ENCODE measurements at regions not wholly inside any gene's neighbourhood (a gene's known extent, or its start where the extent isn't known, plus 50 kb on each side); places are given as distances from the start of the nearest gene placed in this dataset.

DNA sequence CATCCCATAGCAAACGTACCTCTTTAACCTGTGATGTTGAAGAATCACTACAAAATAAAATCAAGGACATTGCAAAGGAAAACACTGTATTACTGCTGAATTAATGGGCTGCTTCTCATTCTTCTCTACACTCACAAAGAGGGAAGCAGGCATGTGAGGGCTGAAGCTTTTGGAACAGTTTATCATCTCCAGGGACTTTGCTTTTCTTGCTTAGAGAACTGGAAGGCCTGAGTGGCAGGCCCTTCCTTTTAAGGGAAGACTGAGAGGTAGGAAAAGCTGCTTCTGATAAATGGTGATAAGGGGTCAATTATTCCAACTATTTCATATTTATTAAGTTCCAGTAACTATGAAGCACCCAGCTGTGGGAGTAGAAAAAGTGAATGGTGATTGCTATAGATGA lies 649.6 kb downstream of the NTRK3 start:
- Histone ChIP-seq H3K36me3 (replicated peaks; ENCODE audit: low read depth, low read length) (no peaks in the 10 kb centered on the region), H3K27ac (ENCODE audit: low read length) (no peak overlapping the region), H3K9me3 (ENCODE audit: insufficient read depth, low read length) (no peaks in the 10 kb centered on the region), H3K4me3 (ENCODE audit: low read length) (no peak overlapping the region), H3K9ac (ENCODE audit: low read length) (no peak overlapping the region), H2AFZ (ENCODE audit: low read depth, low read length) (no peak overlapping the region), H3K4me2 (ENCODE audit: low read length) (no peak overlapping the region), H4K20me1 (ENCODE audit: insufficient read depth, low read length) (no peaks in the 10 kb centered on the region), H3K27me3 (ENCODE audit: low read depth, low read length) (no peaks in the 10 kb centered on the region), H3K4me1 (ENCODE audit: low read length) (no peaks in the 10 kb centered on the region), H3K79me2 (ENCODE audit: low read length) (no peaks in the 10 kb centered on the region)
- TF ChIP-seq EZH2phosphoT487 (IDR thresholded peaks at IDR 0.05; ENCODE audit: low read depth) = no peak
- TF ChIP-seq, protein P1, sequence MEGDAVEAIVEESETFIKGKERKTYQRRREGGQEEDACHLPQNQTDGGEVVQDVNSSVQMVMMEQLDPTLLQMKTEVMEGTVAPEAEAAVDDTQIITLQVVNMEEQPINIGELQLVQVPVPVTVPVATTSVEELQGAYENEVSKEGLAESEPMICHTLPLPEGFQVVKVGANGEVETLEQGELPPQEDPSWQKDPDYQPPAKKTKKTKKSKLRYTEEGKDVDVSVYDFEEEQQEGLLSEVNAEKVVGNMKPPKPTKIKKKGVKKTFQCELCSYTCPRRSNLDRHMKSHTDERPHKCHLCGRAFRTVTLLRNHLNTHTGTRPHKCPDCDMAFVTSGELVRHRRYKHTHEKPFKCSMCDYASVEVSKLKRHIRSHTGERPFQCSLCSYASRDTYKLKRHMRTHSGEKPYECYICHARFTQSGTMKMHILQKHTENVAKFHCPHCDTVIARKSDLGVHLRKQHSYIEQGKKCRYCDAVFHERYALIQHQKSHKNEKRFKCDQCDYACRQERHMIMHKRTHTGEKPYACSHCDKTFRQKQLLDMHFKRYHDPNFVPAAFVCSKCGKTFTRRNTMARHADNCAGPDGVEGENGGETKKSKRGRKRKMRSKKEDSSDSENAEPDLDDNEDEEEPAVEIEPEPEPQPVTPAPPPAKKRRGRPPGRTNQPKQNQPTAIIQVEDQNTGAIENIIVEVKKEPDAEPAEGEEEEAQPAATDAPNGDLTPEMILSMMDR (IDR thresholded peaks at IDR 0.05; ENCODE audit: low read depth, low read length) = no peak

GRCh38 chr15:87604857-87605446 lies 651.6 kb downstream of the NTRK3 start:
- Histone ChIP-seq H3K4me2 (ENCODE audit: low read length) (no peak overlapping the region), H3K4me1 (ENCODE audit: low read length) (no peaks in the 10 kb centered on the region), H3K9me3 (ENCODE audit: insufficient read depth, low read length) (no peaks in the 10 kb centered on the region), H4K20me1 (ENCODE audit: insufficient read depth, low read length) (no peaks in the 10 kb centered on the region), H3K4me3 (ENCODE audit: low read length) (no peak overlapping the region), H3K36me3 (replicated peaks; ENCODE audit: low read depth, low read length) (no peaks in the 10 kb centered on the region), H3K27me3 (ENCODE audit: low read depth, low read length) (no peaks in the 10 kb centered on the region), H2AFZ (ENCODE audit: low read depth, low read length) (no peak overlapping the region), H3K79me2 (ENCODE audit: low read length) (no peaks in the 10 kb centered on the region), H3K27ac (ENCODE audit: low read length) (no peak overlapping the region), H3K9ac (ENCODE audit: low read length) (no peak overlapping the region)
- TF ChIP-seq EZH2phosphoT487 (IDR thresholded peaks at IDR 0.05; ENCODE audit: low read depth) = no peak
- TF ChIP-seq, protein P1 (IDR thresholded peaks at IDR 0.05; ENCODE audit: low read depth, low read length) = peak; percentile 46

DNA sequence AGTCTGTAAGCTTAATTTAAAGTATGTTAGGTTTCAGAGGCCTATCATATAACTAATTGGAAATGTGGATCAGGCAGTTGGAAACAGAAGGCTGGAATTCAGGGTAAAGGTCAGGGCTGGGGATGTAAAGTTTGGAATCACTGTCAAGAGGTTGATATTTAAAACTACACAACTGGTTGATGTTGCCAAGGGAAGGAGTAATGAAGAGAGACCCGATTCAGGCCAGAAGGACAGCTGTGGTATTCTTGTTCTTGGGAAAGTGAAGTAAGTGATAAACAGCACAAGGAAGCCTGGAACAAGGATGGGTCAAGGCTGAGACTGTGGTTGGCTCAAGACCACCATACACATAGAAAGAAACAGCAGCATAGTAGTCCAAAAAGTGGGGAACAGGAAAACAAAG lies 654.2 kb downstream of the NTRK3 start:
- TF ChIP-seq EZH2phosphoT487 (IDR thresholded peaks at IDR 0.05; ENCODE audit: low read depth) = no peak
- TF ChIP-seq, protein P1 (IDR thresholded peaks at IDR 0.05; ENCODE audit: low read depth, low read length) = no peak
- H3K36me3 ChIP-seq (replicated peaks; ENCODE audit: low read depth, low read length) = no peaks in the 10 kb centered on the region
- H4K20me1 ChIP-seq (ENCODE audit: insufficient read depth, low read length) = no peaks in the 10 kb centered on the region
- H3K4me2 ChIP-seq (ENCODE audit: low read length) = no peak overlapping the region
- H3K9ac ChIP-seq (ENCODE audit: low read length) = no peak overlapping the region
- no peak overlapping the region for H3K27ac ChIP-seq (ENCODE audit: low read length)
- H3K4me1 ChIP-seq (ENCODE audit: low read length) = no peaks in the 10 kb centered on the region
- H3K79me2 ChIP-seq (ENCODE audit: low read length) = no peaks in the 10 kb centered on the region
- no peaks in the 10 kb centered on the region for H3K9me3 ChIP-seq (ENCODE audit: insufficient read depth, low read length)
- H2AFZ ChIP-seq (ENCODE audit: low read depth, low read length) = no peak overlapping the region
- no peaks in the 10 kb centered on the region for H3K27me3 ChIP-seq (ENCODE audit: low read depth, low read length)
- H3K4me3 ChIP-seq (ENCODE audit: low read length) = no peak overlapping the region

GRCh38 chr15:87599616-87600015 lies 656.9 kb downstream of the NTRK3 start:
- Histone ChIP-seq H3K9me3 (ENCODE audit: insufficient read depth, low read length) (no peaks in the 10 kb centered on the region), H3K4me2 (ENCODE audit: low read length) (no peak overlapping the region), H3K79me2 (ENCODE audit: low read length) (no peaks in the 10 kb centered on the region), H3K27ac (ENCODE audit: low read length) (no peak overlapping the region), H3K9ac (ENCODE audit: low read length) (no peak overlapping the region), H3K36me3 (replicated peaks; ENCODE audit: low read depth, low read length) (no peaks in the 10 kb centered on the region), H3K4me3 (ENCODE audit: low read length) (no peak overlapping the region), H2AFZ (ENCODE audit: low read depth, low read length) (no peak overlapping the region), H3K4me1 (ENCODE audit: low read length) (no peaks in the 10 kb centered on the region), H4K20me1 (ENCODE audit: insufficient read depth, low read length) (no peaks in the 10 kb centered on the region), H3K27me3 (ENCODE audit: low read depth, low read length) (no peaks in the 10 kb centered on the region)
- TF ChIP-seq EZH2phosphoT487 (IDR thresholded peaks at IDR 0.05; ENCODE audit: low read depth) = no peak
- TF ChIP-seq, protein P1 (IDR thresholded peaks at IDR 0.05; ENCODE audit: low read depth, low read length) = no peak
